ENCODE measurements at regions not wholly inside any gene's neighbourhood (a gene's known extent, or its start where the extent isn't known, plus 50 kb on each side); places are given as distances from the start of the nearest gene placed in this dataset.

- Histone ChIP-seq H3K36me3 (no peaks in the 10 kb centered on the region), H3K4me3 (ENCODE audit: low read depth, low read length) (no peak overlapping the region), H3K9me3 (no peaks in the 10 kb centered on the region), H3K4me1 (no peaks in the 10 kb centered on the region), H3K27me3 (no peaks in the 10 kb centered on the region)
- TF ChIP-seq CTCF (IDR thresholded peaks at IDR 0.05; ENCODE audit: low read depth, low read length) = no peak
- DNase-seq = no peak
Observed at GRCh38 chr6:94300424-94301144, 881.2 kb upstream of the EPHA7 start.

- Histone ChIP-seq H3K4me1 (no peaks in the 10 kb centered on the region), H3K9me3 (no peaks in the 10 kb centered on the region), H3K27me3 (no peaks in the 10 kb centered on the region), H3K4me3 (ENCODE audit: low read depth, low read length) (no peak overlapping the region), H3K36me3 (no peaks in the 10 kb centered on the region)
- no peak for DNase-seq
- no peak for TF ChIP-seq CTCF (IDR thresholded peaks at IDR 0.05; ENCODE audit: low read depth, low read length)
Observed at GRCh38 chr6:94289131-94289530, 869.8 kb upstream of the EPHA7 start.

GRCh38 chr6:94278146-94278545 lies 858.8 kb upstream of the EPHA7 start:
- Histone ChIP-seq H3K4me3 (ENCODE audit: low read depth, low read length) (no peak overlapping the region), H3K4me1 (no peaks in the 10 kb centered on the region), H3K36me3 (no peaks in the 10 kb centered on the region), H3K9me3 (no peaks in the 10 kb centered on the region), H3K27me3 (no peaks in the 10 kb centered on the region)
- no peak for DNase-seq
- TF ChIP-seq CTCF (IDR thresholded peaks at IDR 0.05; ENCODE audit: low read depth, low read length) = no peak

GRCh38 chr6:94272327-94272726 lies 853.0 kb upstream of the EPHA7 start:
- no peak for TF ChIP-seq CTCF (IDR thresholded peaks at IDR 0.05; ENCODE audit: low read depth, low read length)
- no peaks in the 10 kb centered on the region for H3K27me3 ChIP-seq
- H3K9me3 ChIP-seq = no peaks in the 10 kb centered on the region
- H3K4me3 ChIP-seq (ENCODE audit: low read depth, low read length) = no peak overlapping the region
- no peaks in the 10 kb centered on the region for H3K36me3 ChIP-seq
- DNase-seq = no peak
- H3K4me1 ChIP-seq = no peaks in the 10 kb centered on the region

- Histone ChIP-seq H3K36me3 (no peaks in the 10 kb centered on the region), H3K27me3 (no peaks in the 10 kb centered on the region), H3K4me1 (no peaks in the 10 kb centered on the region), H3K9me3 (no peaks in the 10 kb centered on the region; the same call in 1 of the 2 replicates), H3K4me3 (ENCODE audit: low read depth, low read length) (no peak overlapping the region)
- DNase-seq = no peak
- TF ChIP-seq CTCF (IDR thresholded peaks at IDR 0.05; ENCODE audit: low read depth, low read length) = no peak
Observed at GRCh38 chr6:94270091-94270948, 851.0 kb upstream of the EPHA7 start.

GRCh38 chr6:94269256-94269655 lies 849.9 kb upstream of the EPHA7 start:
- Histone ChIP-seq H3K36me3 (no peaks in the 10 kb centered on the region), H3K9me3 (no peaks in the 10 kb centered on the region; the same call in 1 of the 2 replicates), H3K4me3 (ENCODE audit: low read depth, low read length) (no peak overlapping the region), H3K4me1 (no peaks in the 10 kb centered on the region), H3K27me3 (no peaks in the 10 kb centered on the region)
- no peak for TF ChIP-seq CTCF (IDR thresholded peaks at IDR 0.05; ENCODE audit: low read depth, low read length)
- DNase-seq = no peak

Measured in BE2C (cell line).